ENCODE measurements at regions not wholly inside any gene's neighbourhood (a gene's known extent, or its start where the extent isn't known, plus 50 kb on each side); places are given as distances from the start of the nearest gene placed in this dataset.

GRCh38 chr9:126062158-126062886, 264.3 kb upstream of the MVB12B start:
- TF ChIP-seq, protein P1, sequence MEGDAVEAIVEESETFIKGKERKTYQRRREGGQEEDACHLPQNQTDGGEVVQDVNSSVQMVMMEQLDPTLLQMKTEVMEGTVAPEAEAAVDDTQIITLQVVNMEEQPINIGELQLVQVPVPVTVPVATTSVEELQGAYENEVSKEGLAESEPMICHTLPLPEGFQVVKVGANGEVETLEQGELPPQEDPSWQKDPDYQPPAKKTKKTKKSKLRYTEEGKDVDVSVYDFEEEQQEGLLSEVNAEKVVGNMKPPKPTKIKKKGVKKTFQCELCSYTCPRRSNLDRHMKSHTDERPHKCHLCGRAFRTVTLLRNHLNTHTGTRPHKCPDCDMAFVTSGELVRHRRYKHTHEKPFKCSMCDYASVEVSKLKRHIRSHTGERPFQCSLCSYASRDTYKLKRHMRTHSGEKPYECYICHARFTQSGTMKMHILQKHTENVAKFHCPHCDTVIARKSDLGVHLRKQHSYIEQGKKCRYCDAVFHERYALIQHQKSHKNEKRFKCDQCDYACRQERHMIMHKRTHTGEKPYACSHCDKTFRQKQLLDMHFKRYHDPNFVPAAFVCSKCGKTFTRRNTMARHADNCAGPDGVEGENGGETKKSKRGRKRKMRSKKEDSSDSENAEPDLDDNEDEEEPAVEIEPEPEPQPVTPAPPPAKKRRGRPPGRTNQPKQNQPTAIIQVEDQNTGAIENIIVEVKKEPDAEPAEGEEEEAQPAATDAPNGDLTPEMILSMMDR (conservative IDR thresholded peaks at IDR 0.05; ENCODE audit: low read depth, low read length) = no peak
- no peak for TF ChIP-seq EZH2 (IDR thresholded peaks at IDR 0.05; ENCODE audit: borderline replicate concordance, low read depth, low read length, poor library complexity, severe bottlenecking)
